Hepatocyte (in vitro differentiated cells): ENCODE measurements at regions not wholly inside any gene's neighbourhood (a gene's known extent, or its start where the extent isn't known, plus 50 kb on each side); places are given as distances from the start of the nearest gene placed in this dataset.

Experiments
- EZH2phosphoT487 ChIP-seq: fragments of 200-600 bp; sonication (generic); IDR thresholded peaks from one replicate; pipeline ENCODE4 v1.6.1; 2018; ENCODE audit warnings: antibody characterized with exemption, mild to moderate bottlenecking, low read depth, moderate library complexity; ENCODE audit not compliant: unreplicated experiment, severe bottlenecking
- TF ChIP-seq, protein P1 (sequence below): fragments of 200-600 bp; sonication (generic); IDR thresholded peaks from 2 replicates; pipeline ENCODE4 v1.5.1; 2016; ENCODE audit warnings: antibody characterized with exemption, mild to moderate bottlenecking; ENCODE audit not compliant: poor library complexity

- TF ChIP-seq, protein P1, sequence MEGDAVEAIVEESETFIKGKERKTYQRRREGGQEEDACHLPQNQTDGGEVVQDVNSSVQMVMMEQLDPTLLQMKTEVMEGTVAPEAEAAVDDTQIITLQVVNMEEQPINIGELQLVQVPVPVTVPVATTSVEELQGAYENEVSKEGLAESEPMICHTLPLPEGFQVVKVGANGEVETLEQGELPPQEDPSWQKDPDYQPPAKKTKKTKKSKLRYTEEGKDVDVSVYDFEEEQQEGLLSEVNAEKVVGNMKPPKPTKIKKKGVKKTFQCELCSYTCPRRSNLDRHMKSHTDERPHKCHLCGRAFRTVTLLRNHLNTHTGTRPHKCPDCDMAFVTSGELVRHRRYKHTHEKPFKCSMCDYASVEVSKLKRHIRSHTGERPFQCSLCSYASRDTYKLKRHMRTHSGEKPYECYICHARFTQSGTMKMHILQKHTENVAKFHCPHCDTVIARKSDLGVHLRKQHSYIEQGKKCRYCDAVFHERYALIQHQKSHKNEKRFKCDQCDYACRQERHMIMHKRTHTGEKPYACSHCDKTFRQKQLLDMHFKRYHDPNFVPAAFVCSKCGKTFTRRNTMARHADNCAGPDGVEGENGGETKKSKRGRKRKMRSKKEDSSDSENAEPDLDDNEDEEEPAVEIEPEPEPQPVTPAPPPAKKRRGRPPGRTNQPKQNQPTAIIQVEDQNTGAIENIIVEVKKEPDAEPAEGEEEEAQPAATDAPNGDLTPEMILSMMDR = no peak
- TF ChIP-seq EZH2phosphoT487 = no peak
Observed at GRCh38 chr3:5606884-5607472, 419.5 kb downstream of the EDEM1 start.
